HCT116 (cell line): ENCODE measurements at regions not wholly inside any gene's neighbourhood (a gene's known extent, or its start where the extent isn't known, plus 50 kb on each side); places are given as distances from the start of the nearest gene placed in this dataset.

ENCODE experiments used
- CBX3 ChIP-seq: IDR thresholded peaks from 2 replicates; pipeline ENCODE4 v1.6.1; 2012; ENCODE audit warnings: low read depth
- CTCF ChIP-seq, 3 experiments: fragments of 200-600 bp in 1 of 3; sonication (generic) in 1 of 3; IDR thresholded peaks in 2 of 3; conservative IDR thresholded peaks in 1 of 3; 2 replicates each; pipeline ENCODE4 v1.5.1; 2012 to 2017; ENCODE audit warnings: low read depth in 2 of 3, low read length in 2 of 3, antibody characterized with exemption in 1 of 3, borderline replicate concordance in 1 of 3, control low read depth in 1 of 3, mild to moderate bottlenecking in 1 of 3, mixed read lengths in 1 of 3, mixed run types in 1 of 3, moderate library complexity in 1 of 3; ENCODE audit not compliant: insufficient read depth in 1 of 3
- MAX ChIP-seq: IDR thresholded peaks from 2 replicates; pipeline ENCODE4 v1.6.1; 2012

- TF ChIP-seq MAX, result no peak
- no peak for TF ChIP-seq CTCF (IDR thresholded peaks at IDR 0.05 in 2 of 3, conservative IDR thresholded peaks at IDR 0.05 in 1 of 3; ENCODE audit: borderline replicate concordance in 1 of 3, insufficient read depth in 1 of 3, low read depth in 2 of 3, low read length in 2 of 3)
- TF ChIP-seq CBX3, result no peak
Measured at GRCh38 chr1:239612379-239612778, 226.0 kb downstream of the CHRM3 start.
